SK-N-SH (cell line): ENCODE measurements at regions not wholly inside any gene's neighbourhood (a gene's known extent, or its start where the extent isn't known, plus 50 kb on each side); places are given as distances from the start of the nearest gene placed in this dataset.

Source experiments
- CTCF ChIA-PET: fragments of 300-600, 350-600 bp; formaldehyde crosslinking; extraction: SDS; loops from one replicate; lab custom pipeline; 2021; lab: Yijun Ruan, JAX
- POLR2A ChIA-PET: fragments of 350-600 bp; sonication (Branson Sonifier 250); formaldehyde crosslinking; extraction: SDS; loops from one replicate; lab custom pipeline; 2020; ENCODE audit warnings: antibody characterized with exemption, inconsistent platforms; lab: Yijun Ruan, JAX
- DNase-seq: peaks from one replicate; pipeline ENCODE4 v3.0.0; 2012
- H2AFZ ChIP-seq: fragments of 200-600 bp; sonication (generic); 2 replicates; pipeline ENCODE4 v1.8.1; 2016; ENCODE audit warnings: antibody characterized with exemption, mild to moderate bottlenecking, low read depth
- H3F3A ChIP-seq: fragments of 200-600 bp; sonication (generic); replicated peaks from 2 replicates; pipeline ENCODE3; 2016; ENCODE audit warnings: antibody characterized with exemption, mild to moderate bottlenecking; ENCODE audit not compliant: insufficient read depth
- H3K27ac ChIP-seq, 2 experiments: fragments of 200-500 bp in 1 of 2; fragments of 200-600 bp in 1 of 2; sonication (Bioruptor generic) in 1 of 2; sonication (generic), shearing (Covaris generic) in 1 of 2; 2 replicates each; pipeline versions ENCODE4 v1.5.1 to v1.6.1; 2014 to 2016; ENCODE audit warnings: low read depth in 2 of 2, inconsistent platforms in 1 of 2, low read length in 1 of 2, mild to moderate bottlenecking in 1 of 2, mixed read lengths in 1 of 2
- H3K27me3 ChIP-seq: fragments of 200-600 bp; sonication (generic), shearing (Covaris generic); 2 replicates; pipeline ENCODE4 v1.6.1; 2016; ENCODE audit warnings: mixed run types; ENCODE audit not compliant: insufficient read depth
- H3K36me3 ChIP-seq, 2 experiments: fragments of 200-500 bp in 1 of 2; fragments of 200-600 bp in 1 of 2; sonication (Bioruptor generic) in 1 of 2; sonication (generic) in 1 of 2; replicated peaks in 1 of 2; 2 replicates each; pipeline versions ENCODE3 to v1.5.1; 2014 to 2016; ENCODE audit warnings: low read length in 1 of 2, mild to moderate bottlenecking in 1 of 2; ENCODE audit not compliant: insufficient read depth in 2 of 2, control insufficient read depth in 1 of 2
- H3K4me1 ChIP-seq, 2 experiments: fragments of 200-500 bp in 1 of 2; fragments of 200-600 bp in 1 of 2; sonication (Bioruptor generic) in 1 of 2; sonication (generic), shearing (Covaris generic) in 1 of 2; 2 replicates each; pipeline versions ENCODE4 v1.5.1 to v1.6.1; 2014 to 2016; ENCODE audit warnings: low read depth in 1 of 2, low read length in 1 of 2, mixed run types in 1 of 2; ENCODE audit not compliant: insufficient read depth in 2 of 2, control insufficient read depth in 1 of 2
- H3K4me2 ChIP-seq: fragments of 200-600 bp; sonication (generic), shearing (Covaris generic); 2 replicates; pipeline ENCODE4 v1.6.1; 2017; ENCODE audit warnings: mixed run types
- H3K4me3 ChIP-seq, 2 experiments: fragments of 200-500 bp in 1 of 2; fragments of 200-600 bp in 1 of 2; sonication (Bioruptor generic) in 1 of 2; sonication (generic), shearing (Covaris generic) in 1 of 2; 2 replicates each; pipeline versions ENCODE4 v1.5.1 to v1.8.1; 2014 to 2016; ENCODE audit warnings: low read depth in 2 of 2, inconsistent platforms in 1 of 2, low read length in 1 of 2, mild to moderate bottlenecking in 1 of 2, mixed read lengths in 1 of 2, moderate library complexity in 1 of 2
- H3K79me2 ChIP-seq: fragments of 200-600 bp; sonication (generic); 2 replicates; pipeline ENCODE4 v1.8.1; 2017; ENCODE audit warnings: mild to moderate bottlenecking; ENCODE audit not compliant: insufficient read depth
- H3K9ac ChIP-seq: fragments of 200-600 bp; sonication (generic); 2 replicates; pipeline ENCODE4 v1.6.1; 2017; ENCODE audit warnings: mixed run types
- H3K9me2 ChIP-seq: fragments of 200-600 bp; sonication (generic); 2 replicates; pipeline ENCODE4 v1.6.1; 2017; ENCODE audit warnings: mixed run types
- H3K9me3 ChIP-seq: fragments of 200-600 bp; sonication (generic); 2 replicates; pipeline ENCODE4 v1.6.1; 2017; ENCODE audit warnings: mixed run types, mild to moderate bottlenecking, moderate library complexity
- H4K20me1 ChIP-seq: fragments of 200-600 bp; sonication (generic); 2 replicates; pipeline ENCODE4 v1.6.1; 2017; ENCODE audit warnings: mild to moderate bottlenecking, mixed run types; ENCODE audit not compliant: insufficient read depth
- CHD2 ChIP-seq: fragments of 150-350 bp; IDR thresholded peaks from 2 replicates; pipeline ENCODE4 v1.6.1; 2018; ENCODE audit warnings: low read length; ENCODE audit not compliant: partially characterized antibody
- CTCF ChIP-seq: fragments of 200-600 bp; sonication (generic); IDR thresholded peaks from 2 replicates; pipeline ENCODE4 v1.6.1; 2017; ENCODE audit warnings: antibody characterized with exemption, mild to moderate bottlenecking, moderate library complexity
- ELF1 ChIP-seq: IDR thresholded peaks from 2 replicates; pipeline ENCODE4 v1.4.0; 2012
- EP300 ChIP-seq, 2 experiments: IDR thresholded peaks; 2 replicates each; pipeline versions ENCODE4 v1.4.0 to v1.6.1; 2012; ENCODE audit warnings: borderline replicate concordance in 1 of 2, low read depth in 1 of 2, low read length in 1 of 2
- FOSL2 ChIP-seq: IDR thresholded peaks from 2 replicates; pipeline ENCODE4 v1.4.0; 2012; ENCODE audit warnings: low read depth, mild to moderate bottlenecking, moderate library complexity, borderline replicate concordance
- JUND ChIP-seq: IDR thresholded peaks from 2 replicates; pipeline ENCODE4 v1.4.0; 2012
- NRF1 ChIP-seq: IDR thresholded peaks from 2 replicates; pipeline ENCODE4 v1.6.1; 2012; ENCODE audit warnings: low read depth, mild to moderate bottlenecking, low read length
- RAD21 ChIP-seq: IDR thresholded peaks from 2 replicates; pipeline ENCODE4 v1.6.1; 2012; ENCODE audit warnings: mild to moderate bottlenecking, low read length
- RFX5 ChIP-seq: IDR thresholded peaks from 2 replicates; pipeline ENCODE4 v1.6.1; 2012; ENCODE audit warnings: mild to moderate bottlenecking, improper control_type of control experiment, low read length
- SMC3 ChIP-seq: IDR thresholded peaks from 2 replicates; pipeline ENCODE4 v1.6.1; 2012; ENCODE audit warnings: low read depth, low read length, improper control_type of control experiment
- TAF1 ChIP-seq: IDR thresholded peaks from 2 replicates; pipeline ENCODE4 v1.6.1; 2012; ENCODE audit warnings: low read depth, mild to moderate bottlenecking, low read length, moderate library complexity, borderline replicate concordance
- TCF12 ChIP-seq: IDR thresholded peaks from 2 replicates; pipeline ENCODE4 v1.4.0; 2012
- USF1 ChIP-seq: IDR thresholded peaks from 2 replicates; pipeline ENCODE4 v1.4.0; 2012; ENCODE audit warnings: low read depth, borderline replicate concordance
- USF2 ChIP-seq: fragments of 150-350 bp; IDR thresholded peaks from 2 replicates; pipeline ENCODE4 v1.6.1; 2017; ENCODE audit warnings: antibody characterized with exemption, low read length, low read depth, borderline replicate concordance
- ZBTB33 ChIP-seq: IDR thresholded peaks from 2 replicates; pipeline ENCODE4 v1.4.0; 2012; ENCODE audit warnings: low read depth, borderline replicate concordance
- WGBS: methylation state at CpG from one replicate; pipeline ENCODE4 v1.1.6; 2017; ENCODE audit warnings: low lambda C conversion rate; 5-methylcytosine and 5-hydroxymethylcytosine counted together
- TF ChIP-seq, protein P1 (sequence below): IDR thresholded peaks from 2 replicates; pipeline ENCODE4 v1.6.1; 2012; ENCODE audit warnings: mild to moderate bottlenecking, low read depth, low read length, moderate library complexity
- TF ChIP-seq, protein P2 (sequence below): IDR thresholded peaks from 2 replicates; pipeline ENCODE4 v1.4.0; 2012; ENCODE audit warnings: low read depth

GRCh38 chr11:72525466-72525865, 91.1 kb upstream of the CLPB start:
- no peaks in the 10 kb centered on the region for H3K9me2 ChIP-seq
- H3K9me3 ChIP-seq = no peaks in the 10 kb centered on the region
- H3K79me2 ChIP-seq = no peaks in the 10 kb centered on the region
- ChIA-PET CTCF (no interaction called here), POLR2A (no interaction called here)
- no peaks in the 10 kb centered on the region; a peak in 1 of 4 replicates for H3K4me1 ChIP-seq
- H3F3A ChIP-seq = no peaks in the 10 kb centered on the region
- no peak overlapping the region for H3K4me2 ChIP-seq
- 61% methylated on average over 2 of the region's 3 CpGs for WGBS
- H3K9ac ChIP-seq = no peak overlapping the region
- no peak overlapping the region for H2AFZ ChIP-seq
- no peaks in the 10 kb centered on the region for H3K27me3 ChIP-seq
- no peaks in the 10 kb centered on the region for H3K36me3 ChIP-seq
- H4K20me1 ChIP-seq = no peaks in the 10 kb centered on the region
- TF ChIP-seq NRF1 (no peak), CTCF (no peak), SMC3 (no peak), EP300 (IDR thresholded peaks at IDR 0.05; ENCODE audit: borderline replicate concordance in 1 of 2, low read depth in 1 of 2, low read length in 1 of 2) (no peak), JUND (no peak), ELF1 (no peak), RFX5 (no peak), ZBTB33 (no peak), TAF1 (no peak), CHD2 (no peak), TCF12 (no peak), RAD21 (no peak), USF1 (no peak), USF2 (no peak), FOSL2 (no peak)
- TF ChIP-seq, protein P1, sequence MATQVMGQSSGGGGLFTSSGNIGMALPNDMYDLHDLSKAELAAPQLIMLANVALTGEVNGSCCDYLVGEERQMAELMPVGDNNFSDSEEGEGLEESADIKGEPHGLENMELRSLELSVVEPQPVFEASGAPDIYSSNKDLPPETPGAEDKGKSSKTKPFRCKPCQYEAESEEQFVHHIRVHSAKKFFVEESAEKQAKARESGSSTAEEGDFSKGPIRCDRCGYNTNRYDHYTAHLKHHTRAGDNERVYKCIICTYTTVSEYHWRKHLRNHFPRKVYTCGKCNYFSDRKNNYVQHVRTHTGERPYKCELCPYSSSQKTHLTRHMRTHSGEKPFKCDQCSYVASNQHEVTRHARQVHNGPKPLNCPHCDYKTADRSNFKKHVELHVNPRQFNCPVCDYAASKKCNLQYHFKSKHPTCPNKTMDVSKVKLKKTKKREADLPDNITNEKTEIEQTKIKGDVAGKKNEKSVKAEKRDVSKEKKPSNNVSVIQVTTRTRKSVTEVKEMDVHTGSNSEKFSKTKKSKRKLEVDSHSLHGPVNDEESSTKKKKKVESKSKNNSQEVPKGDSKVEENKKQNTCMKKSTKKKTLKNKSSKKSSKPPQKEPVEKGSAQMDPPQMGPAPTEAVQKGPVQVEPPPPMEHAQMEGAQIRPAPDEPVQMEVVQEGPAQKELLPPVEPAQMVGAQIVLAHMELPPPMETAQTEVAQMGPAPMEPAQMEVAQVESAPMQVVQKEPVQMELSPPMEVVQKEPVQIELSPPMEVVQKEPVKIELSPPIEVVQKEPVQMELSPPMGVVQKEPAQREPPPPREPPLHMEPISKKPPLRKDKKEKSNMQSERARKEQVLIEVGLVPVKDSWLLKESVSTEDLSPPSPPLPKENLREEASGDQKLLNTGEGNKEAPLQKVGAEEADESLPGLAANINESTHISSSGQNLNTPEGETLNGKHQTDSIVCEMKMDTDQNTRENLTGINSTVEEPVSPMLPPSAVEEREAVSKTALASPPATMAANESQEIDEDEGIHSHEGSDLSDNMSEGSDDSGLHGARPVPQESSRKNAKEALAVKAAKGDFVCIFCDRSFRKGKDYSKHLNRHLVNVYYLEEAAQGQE = no peak
- TF ChIP-seq, protein P2, sequence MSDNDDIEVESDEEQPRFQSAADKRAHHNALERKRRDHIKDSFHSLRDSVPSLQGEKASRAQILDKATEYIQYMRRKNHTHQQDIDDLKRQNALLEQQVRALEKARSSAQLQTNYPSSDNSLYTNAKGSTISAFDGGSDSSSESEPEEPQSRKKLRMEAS = no peak
- H3K27ac ChIP-seq = no peak overlapping the region
- DNase-seq = no peak
- H3K4me3 ChIP-seq = no peak overlapping the region
